GM18520 (cell line): ENCODE measurements at regions not wholly inside any gene's neighbourhood (a gene's known extent, or its start where the extent isn't known, plus 50 kb on each side); places are given as distances from the start of the nearest gene placed in this dataset.

Source experiments
- ATAC-seq: cut with Tn5 transposase; IDR thresholded peaks from one replicate; pipeline ENCODE4 v1.9.1; 2021; ENCODE audit not compliant: unreplicated experiment

DNA sequence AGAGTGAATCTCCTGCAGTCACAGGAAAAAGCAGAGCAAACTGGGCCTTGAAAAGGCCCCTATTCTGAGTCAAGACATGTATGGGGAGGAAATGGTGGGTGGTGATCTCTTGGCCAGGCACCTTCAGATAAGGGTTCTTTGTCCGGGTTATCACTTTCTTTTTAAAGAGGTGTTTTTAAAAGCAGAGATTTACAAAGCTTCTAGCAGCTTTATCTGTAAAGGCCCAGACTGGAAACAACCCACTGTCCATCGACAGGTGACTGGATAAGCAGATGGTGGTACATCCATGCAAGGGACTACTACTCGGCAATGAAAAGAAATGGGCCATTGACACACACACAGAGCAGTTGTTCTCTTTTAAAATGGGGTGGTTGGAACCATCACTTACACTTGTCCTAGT lies 596.7 kb upstream of the MKI67 start:
- ATAC-seq, result no peak

DNA sequence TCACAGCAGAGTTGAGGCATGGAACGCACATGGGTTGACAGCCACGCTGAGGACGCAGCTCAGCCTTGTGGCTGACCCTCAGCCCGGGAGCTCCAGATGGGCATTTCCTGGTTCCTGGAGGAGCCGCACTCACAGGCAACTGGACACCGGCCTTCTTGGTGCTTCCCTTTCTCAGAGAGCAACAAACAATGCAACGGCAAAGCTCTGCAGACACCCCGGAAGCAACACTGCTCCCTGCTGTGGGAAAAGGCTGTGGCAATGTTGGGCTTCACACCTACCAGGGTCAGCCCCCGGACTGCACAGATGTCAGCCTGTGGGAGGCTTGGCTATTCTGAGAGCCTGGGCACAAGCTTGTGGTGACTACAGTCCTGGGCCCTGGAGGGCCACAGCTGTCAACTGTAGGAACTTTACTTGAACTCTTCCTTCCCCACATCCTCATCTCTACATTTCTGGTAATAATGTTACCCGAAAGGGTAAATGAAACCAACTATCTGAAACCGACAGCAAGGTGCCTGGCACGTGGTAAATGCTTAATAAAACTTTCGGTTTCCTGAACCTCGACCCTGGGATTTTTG lies 597.5 kb upstream of the MKI67 start:
- ATAC-seq, result no peak

GRCh38 chr10:128725531-128725930 lies 599.3 kb upstream of the MKI67 start:
- no peak for ATAC-seq

- no peak for ATAC-seq
These were observed 600.9 kb upstream of the MKI67 start for GRCh38 chr10:128727114-128727513.

- ATAC-seq, result no peak
These were observed 603.7 kb upstream of the MKI67 start for GRCh38 chr10:128729910-128730420.

DNA sequence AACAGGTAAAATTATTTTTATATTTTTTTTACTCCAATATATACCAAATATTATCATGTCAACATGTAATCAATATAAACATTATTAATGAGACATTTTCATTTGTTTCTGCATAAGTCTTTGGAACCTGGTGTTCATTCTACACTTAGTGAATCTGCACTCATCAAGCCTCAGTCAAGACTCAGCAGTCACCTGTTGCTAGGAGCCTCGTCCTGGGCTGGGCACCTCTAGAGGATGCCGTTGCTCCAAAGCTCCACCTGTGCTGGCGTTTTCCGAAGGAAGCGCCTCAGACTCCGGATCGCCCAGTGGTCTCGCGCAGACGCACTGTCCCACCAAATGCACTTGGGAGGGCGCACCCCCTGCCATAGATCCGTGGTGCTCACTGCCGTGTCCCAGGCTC lies 604.7 kb upstream of the MKI67 start:
- ATAC-seq, result no peak

DNA sequence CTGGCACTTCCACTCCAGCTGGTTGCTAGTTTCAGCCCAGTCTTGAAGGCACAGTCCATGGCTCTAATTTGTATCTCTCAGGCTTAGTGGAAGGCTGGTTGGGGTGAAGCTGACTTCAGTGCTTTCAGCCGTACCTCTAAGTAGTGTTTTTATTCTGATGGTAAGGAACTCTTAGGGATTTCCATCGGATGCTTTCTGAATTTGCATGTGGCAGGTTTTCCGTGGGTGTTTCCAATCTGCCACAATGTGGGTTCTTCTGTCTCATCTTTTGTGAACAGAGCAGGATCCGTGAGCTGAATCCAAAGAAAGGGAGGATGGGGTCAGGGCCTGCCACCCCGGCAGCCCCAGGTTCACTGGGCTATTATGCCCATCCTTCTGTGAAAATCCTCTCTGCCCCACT lies 607.9 kb upstream of the MKI67 start:
- ATAC-seq, result no peak

DNA sequence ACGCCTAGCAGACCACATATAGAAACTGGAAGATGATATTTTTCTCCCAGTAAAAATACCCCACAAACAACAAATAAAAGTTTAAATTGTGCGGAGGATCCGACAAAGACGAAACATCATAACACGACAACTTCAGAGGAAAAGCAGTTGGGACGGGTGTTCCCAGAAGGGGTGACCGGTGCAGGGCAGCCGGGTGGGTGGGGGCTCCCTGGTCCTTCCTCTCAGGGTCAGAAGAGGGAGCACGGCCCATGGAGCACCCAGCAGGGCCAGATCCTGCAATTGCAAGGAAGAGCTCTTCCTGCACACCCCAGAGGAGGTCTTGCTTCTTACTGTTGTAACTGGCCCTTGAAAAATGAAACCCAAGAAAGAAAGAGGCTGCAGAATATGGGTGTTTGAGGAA lies 608.5 kb upstream of the MKI67 start:
- ATAC-seq, result no peak

DNA sequence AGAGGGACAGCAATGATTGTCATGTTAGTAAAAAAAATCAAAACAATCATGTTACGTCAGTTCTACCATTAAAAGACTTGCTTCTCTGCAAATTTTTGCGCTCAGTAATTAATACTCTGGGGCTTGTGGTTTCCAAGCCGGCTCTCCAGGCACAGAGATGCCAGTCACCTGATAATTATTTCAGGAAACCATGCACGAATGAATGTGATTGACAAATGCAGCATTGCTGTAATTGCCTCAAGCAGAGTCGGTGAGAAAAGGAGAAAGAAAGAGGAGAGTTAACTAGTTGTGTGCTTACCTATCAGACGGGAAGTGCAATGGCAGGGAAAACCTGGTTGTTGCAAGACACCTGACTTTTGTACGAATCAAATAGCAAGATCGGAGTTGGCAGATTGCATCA lies 609.8 kb upstream of the MKI67 start:
- no peak for ATAC-seq

DNA sequence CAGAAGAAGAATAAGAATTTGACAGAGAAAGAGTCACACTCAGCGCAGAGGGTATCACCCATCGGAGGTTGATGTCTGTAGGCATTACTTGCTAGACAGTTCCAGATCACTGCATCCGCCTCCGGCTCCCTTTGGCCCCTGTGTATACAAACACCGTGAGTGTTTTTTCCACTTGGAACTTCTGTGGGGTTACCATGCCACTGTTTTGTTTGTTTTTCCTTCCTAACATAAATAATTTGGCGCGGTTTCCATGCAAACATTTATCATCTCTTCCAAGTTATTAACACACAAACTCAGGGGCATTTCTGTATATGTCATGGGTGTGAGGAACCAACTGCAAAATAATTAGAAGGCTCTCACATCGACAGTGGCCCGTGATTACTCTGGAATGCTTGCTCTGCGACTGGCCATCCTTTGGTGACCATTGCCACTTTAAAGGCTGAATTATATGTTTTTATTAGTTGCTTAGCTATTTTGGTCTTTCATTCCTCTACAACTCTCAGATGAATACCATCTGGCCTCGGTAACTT lies 612.2 kb upstream of the MKI67 start:
- ATAC-seq, result no peak

DNA sequence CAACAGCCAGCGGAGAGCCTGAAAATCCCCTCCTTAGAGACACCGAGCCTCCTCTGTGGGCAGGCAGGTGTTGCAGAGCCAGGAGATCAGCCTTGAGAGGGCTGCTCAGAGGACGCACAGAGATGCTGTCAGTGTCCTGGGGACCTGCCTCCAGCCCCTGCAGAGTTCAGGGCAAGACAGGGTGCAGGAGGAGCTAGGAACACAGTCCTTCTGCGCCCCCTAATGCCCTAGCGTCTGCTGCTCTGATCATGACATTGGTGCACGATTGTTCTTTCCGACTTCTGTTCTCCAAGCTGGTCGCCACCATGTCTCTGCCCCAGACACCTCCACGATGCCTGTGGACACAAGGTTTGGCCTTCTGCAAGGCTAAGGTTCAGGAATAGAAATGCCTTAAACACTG lies 613.7 kb upstream of the MKI67 start:
- ATAC-seq, result no peak

DNA sequence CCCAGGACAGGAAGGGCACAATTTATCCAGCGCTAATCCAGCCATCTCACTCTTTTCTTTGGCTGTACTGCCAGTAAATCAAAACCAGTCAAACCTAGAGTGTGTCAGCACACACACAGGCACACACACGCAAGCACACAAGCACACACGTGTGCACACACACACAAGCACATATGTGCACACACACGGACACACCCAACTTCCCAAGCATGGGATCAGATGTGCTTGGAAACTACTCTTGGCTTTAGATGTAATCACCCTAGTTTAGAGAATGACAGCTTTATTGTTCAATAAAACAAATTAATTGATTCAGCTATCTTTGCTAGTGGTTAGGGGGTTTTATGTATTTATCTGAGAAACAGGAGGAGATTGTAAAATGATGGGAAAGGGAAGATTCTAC lies 615.0 kb upstream of the MKI67 start:
- no peak for ATAC-seq

DNA sequence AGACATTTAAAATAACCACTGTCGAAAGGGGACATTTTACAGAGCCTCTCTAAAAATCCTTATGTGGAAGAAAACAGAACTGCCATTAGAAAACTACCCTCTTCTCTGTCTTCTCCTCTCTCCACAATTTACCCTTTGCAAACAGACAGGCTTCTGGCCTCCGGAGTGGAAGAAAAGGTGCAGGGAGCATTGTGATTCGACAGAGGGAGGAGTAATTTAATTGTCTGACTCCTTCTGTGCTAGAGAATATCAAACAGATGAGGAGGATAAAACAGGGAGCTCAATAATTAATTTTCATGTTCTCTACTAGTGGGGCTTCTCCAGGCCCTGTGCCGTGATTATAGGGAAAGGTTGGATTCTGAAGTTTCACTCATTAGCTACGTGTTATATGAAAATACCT lies 615.5 kb upstream of the MKI67 start:
- no peak for ATAC-seq

GRCh38 chr10:128744092-128744491 lies 617.9 kb upstream of the MKI67 start:
- ATAC-seq, result no peak

- ATAC-seq, result no peak
These were observed 618.6 kb upstream of the MKI67 start for GRCh38 chr10:128744811-128745305.

- no peak for ATAC-seq
These were observed 621.5 kb upstream of the MKI67 start for GRCh38 chr10:128747582-128748346.

DNA sequence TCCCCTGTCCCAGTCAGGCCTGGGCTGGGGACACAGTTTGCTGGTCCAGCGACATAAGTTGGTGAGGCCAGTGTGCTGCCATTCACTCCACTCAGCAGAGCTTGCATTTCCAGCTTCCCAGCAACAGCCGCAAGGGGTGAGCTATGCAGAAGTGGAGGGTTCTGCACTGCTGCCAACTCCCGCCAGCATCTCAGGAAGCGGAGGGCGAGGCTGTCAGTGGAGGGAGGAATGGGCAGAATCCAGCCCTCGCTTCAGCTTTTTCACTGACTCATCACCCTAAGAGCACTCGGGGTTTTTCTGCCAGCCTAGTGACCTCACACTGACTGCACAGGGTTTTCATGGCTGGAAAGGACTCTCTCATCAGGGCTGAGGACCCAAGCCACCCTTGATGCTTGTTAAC lies 625.1 kb upstream of the MKI67 start:
- ATAC-seq, result no peak

GRCh38 chr10:128751851-128752250 lies 625.6 kb upstream of the MKI67 start:
- no peak for ATAC-seq

- no peak for ATAC-seq
These were observed 633.0 kb upstream of the MKI67 start for GRCh38 chr10:128759174-128759573.

- ATAC-seq, result no peak
These were observed 637.4 kb upstream of the MKI67 start for GRCh38 chr10:128763588-128763987.

DNA sequence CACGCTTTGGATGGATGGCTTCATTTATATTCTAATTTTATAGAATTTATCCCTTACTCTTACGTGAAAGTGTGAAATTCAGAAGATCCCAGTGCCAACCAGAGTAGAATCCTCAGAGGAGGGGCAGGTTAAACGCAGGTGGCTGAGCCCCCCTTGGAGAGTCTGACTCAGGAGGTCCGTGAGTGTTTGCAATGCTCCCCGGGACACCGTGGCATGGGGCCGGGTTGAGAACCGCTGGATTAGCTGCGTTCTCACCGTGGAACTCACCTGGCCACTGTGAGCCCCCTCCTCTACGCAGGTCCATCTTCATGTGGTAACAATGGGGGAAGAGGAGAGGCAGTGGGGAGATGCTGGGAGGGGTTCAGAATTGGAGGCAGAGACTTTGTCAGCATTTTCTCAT lies 638.0 kb upstream of the MKI67 start:
- ATAC-seq, result no peak

GRCh38 chr10:128766915-128767314 lies 640.7 kb upstream of the MKI67 start:
- no peak for ATAC-seq
